COLO668 (cell line): ENCODE measurements at regions not wholly inside any gene's neighbourhood (a gene's known extent, or its start where the extent isn't known, plus 50 kb on each side); places are given as distances from the start of the nearest gene placed in this dataset.
"Not testable (repeated sequence)": the region's sequence is repeated elsewhere in the genome, so short reads cannot be mapped to it uniquely, and the experiment has no call there.

Source experiments
- DNase-seq: peaks from one replicate; lab custom pipeline; 2025; ENCODE audit not compliant: unreplicated experiment; lab: John Stamatoyannopoulos, UW

DNA sequence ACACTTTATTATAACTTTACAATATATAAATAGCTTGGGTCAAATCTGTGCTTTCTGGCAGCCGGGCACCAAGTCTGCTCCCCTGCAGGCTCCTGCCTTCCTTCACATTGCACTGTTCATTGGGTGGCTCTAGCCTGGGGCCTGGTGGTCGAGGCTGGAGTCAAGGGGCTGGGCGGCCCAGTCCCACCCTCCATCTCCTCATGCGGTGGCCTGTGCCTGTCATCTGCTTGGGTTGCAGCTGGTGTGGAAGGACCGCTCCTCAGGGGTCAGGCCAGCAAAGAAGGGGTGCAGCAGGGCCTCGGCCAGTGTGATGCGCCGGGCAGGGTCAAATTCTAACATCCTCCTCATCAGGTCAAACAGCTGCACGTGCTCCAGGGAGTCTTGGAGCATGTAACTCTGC, 106.7 kb upstream of the SLC24A2 start:
- DNase-seq = not testable (repeated sequence)

- DNase-seq = no peak
These were observed 106.2 kb upstream of the SLC24A2 start for GRCh38 chr9:19895006-19895405.

DNA sequence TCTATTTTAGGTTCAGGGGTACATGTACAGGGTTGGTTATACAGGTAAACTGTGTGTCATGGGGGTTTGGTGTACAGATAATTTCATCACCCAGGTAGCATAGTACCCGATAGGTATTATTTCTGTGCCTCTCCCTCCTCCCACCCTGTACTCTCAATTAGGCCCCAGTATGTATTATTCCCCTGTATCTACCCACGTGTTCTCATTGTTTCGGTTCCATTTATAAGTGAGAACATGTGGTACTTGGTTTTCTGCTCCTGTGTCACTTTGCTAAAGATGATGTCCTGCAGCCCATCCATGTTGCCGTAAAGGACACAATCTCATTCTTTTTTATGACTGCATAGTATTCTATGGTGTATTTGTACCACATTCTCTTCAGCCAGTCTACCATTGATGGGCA, 96.8 kb upstream of the SLC24A2 start:
- DNase-seq = no peak

DNA sequence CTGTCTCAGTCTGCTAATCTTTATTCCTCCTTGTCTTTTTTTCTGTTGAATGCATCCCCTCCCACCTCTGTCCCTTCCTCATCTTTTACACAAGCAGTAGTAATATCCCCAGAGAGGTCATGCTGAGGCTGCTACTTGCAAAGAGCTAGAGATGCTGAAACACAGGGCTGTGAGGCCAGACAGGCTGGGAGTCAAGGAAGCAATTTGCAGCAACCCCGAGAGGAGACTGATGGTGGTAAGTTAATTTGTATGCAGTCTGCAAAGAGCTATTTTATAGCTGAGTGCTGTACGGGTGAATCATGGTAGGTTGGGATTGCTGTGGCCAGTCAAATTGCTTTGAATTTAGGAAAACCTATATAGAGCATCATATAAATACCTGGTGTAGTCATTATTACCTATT, 90.2 kb upstream of the SLC24A2 start:
- DNase-seq = no peak

- DNase-seq = no peak
These were observed 87.9 kb upstream of the SLC24A2 start for GRCh38 chr9:19876569-19877316.

DNA sequence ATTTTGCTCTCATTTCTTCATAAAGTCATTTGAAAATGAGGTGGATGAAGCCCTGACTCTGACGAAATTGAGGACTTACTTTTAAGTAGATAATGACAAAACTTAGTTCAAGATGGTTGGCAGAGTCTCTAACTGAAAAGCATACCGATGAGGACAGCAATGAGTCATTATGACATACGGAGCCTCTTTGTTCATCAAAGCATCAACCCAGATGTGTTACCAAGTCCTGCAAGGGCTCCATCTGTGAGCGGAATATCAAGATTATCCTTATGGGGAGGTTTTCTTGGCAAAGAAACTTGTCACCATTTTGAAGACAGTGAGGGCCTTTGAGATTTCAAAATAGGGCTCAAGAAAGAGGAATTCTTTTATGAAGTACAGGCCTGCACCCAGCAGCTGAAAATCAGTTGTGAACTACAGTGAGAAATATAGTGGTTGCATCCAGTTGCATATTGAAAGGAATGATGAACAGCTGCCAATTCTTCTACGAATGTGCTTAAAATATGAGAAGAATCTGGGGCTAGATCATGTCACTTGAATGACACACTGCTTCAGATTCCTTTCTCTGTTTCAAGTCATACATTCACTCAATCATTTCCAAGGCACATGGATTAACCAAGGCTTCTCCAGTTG, 86.6 kb upstream of the SLC24A2 start:
- DNase-seq = no peak

GRCh38 chr9:19873188-19873587, 84.4 kb upstream of the SLC24A2 start:
- DNase-seq = not testable (repeated sequence)

- DNase-seq = no peak
These were observed 82.2 kb upstream of the SLC24A2 start for GRCh38 chr9:19870988-19871387.

GRCh38 chr9:19840953-19841352, 52.1 kb upstream of the SLC24A2 start:
- DNase-seq = no peak
